Erythroblast (primary cell): ENCODE measurements at regions not wholly inside any gene's neighbourhood (a gene's known extent, or its start where the extent isn't known, plus 50 kb on each side); places are given as distances from the start of the nearest gene placed in this dataset.

Experiments used
- GATA1 ChIP-seq: IDR thresholded peaks from 2 replicates; pipeline ENCODE4 v1.6.1; 2011; ENCODE audit warnings: low read depth, mild to moderate bottlenecking, control low read depth, low read length, moderate library complexity
- POLR2A ChIP-seq: IDR thresholded peaks from 2 replicates; pipeline ENCODE4 v1.6.1; 2011; ENCODE audit warnings: mild to moderate bottlenecking, low read length

DNA sequence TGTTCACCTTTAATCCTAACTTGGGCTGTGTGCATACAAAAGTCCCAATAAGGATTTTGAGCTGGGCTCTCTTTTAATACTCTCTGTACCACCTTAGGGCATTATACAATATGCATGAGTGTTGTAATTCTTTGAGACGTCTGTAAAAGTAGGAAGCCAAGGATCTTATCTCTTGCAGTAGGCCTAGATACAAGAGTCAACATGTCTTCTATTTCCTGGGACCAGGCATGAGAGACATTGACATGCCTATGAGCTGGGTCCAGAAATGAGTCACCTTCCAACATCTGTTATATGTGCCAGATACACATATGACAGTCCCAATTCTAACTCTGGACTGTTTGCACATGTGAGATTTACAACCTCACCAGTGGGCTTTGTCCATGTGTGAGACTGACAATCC is 1911.2 kb downstream of the TP53TG3F start:
- TF ChIP-seq POLR2A = no peak
- no peak for TF ChIP-seq GATA1
